ENCODE measurements at regions not wholly inside any gene's neighbourhood (a gene's known extent, or its start where the extent isn't known, plus 50 kb on each side); places are given as distances from the start of the nearest gene placed in this dataset.
"Not testable (repeated sequence)": the region's sequence is repeated elsewhere in the genome, so short reads cannot be mapped to it uniquely, and the experiment has no call there.

DNA sequence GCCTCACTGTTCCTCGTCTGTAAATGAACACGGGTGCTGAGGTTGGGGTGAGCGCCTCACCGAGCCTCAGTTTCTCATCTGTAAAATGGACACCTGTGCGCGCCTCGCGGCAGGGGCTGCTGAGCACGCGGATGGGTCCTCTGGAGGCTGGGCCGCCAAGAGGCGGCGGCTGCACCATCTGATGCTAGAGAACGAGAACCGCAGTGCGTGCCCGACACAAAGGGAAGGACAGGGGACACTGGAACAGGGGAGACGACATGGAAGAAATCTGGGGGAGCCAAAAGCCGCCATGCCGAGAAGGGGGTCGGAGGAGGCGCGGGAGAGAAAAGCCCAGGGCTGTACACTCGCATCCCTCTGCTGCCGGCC is 118.7 kb upstream of the ZNF516 start:
- Histone ChIP-seq H3K4me1 (ENCODE audit: control insufficient read depth, insufficient read depth, low read length, poor library complexity, severe bottlenecking) (no peaks in the 10 kb centered on the region), H3K4me3 (ENCODE audit: insufficient read depth, low read depth, low read length, poor library complexity, severe bottlenecking) (no peak overlapping the region), H3K27me3 (replicated peaks; ENCODE audit: control insufficient read depth, insufficient read depth, low read length, poor library complexity, severe bottlenecking) (peaks cover 6% of the 10 kb centered on the region), H3K36me3 (ENCODE audit: control insufficient read depth, insufficient read depth, low read length) (no peaks in the 10 kb centered on the region), H3K27ac (ENCODE audit: insufficient read depth, low read length, poor library complexity, severe bottlenecking) (no peak overlapping the region), H3K9me3 (ENCODE audit: control insufficient read depth, low read length) (no peaks in the 10 kb centered on the region)
- DNase-seq = no peak

DNA sequence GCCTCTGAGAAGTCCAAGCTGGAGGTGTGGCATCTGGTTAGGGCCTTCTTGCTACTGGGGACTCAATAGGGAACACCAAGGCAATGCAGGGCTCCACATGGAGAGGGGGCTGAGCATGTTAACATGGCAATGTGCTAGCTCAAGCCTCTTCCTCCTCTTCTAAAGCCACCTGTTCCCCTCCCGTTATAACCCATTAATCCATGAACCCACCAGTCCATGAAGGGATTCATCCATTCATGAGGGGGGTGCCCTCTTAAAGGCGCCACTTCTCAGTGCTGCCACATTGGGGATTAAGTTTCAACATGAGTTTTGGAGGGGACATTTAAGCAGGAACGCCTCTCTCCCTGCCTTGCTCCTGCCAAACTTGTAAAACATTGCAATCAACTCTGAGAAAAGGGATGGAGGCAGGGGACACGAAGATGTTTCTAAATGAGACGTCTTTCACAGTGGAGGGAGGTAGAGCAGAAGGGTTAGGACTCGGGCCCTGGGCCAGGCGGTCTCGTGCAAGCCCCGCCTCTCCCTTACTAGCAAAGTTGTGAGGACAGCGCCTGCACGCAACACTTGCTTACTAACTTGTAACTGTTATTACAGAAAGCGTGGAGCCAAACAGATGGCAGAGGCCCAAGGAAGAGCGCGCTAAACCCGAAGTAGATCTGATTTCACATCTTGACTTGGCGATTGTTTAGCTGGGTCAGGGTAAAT is 118.2 kb upstream of the ZNF516 start:
- no peak for DNase-seq
- H3K4me1 ChIP-seq (ENCODE audit: control insufficient read depth, insufficient read depth, low read length, poor library complexity, severe bottlenecking) = no peaks in the 10 kb centered on the region
- H3K36me3 ChIP-seq (ENCODE audit: control insufficient read depth, insufficient read depth, low read length) = no peaks in the 10 kb centered on the region
- no peak overlapping the region for H3K4me3 ChIP-seq (ENCODE audit: insufficient read depth, low read depth, low read length, poor library complexity, severe bottlenecking)
- H3K27ac ChIP-seq (ENCODE audit: insufficient read depth, low read length, poor library complexity, severe bottlenecking) = no peak overlapping the region
- no peaks in the 10 kb centered on the region for H3K9me3 ChIP-seq (ENCODE audit: control insufficient read depth, low read length)
- H3K27me3 ChIP-seq (replicated peaks; ENCODE audit: control insufficient read depth, insufficient read depth, low read length, poor library complexity, severe bottlenecking) = peaks cover 4% of the 10 kb centered on the region

- not testable (repeated sequence) for H3K27me3 ChIP-seq (replicated peaks; ENCODE audit: control insufficient read depth, insufficient read depth, low read length, poor library complexity, severe bottlenecking); H3K36me3 ChIP-seq (ENCODE audit: control insufficient read depth, insufficient read depth, low read length); H3K4me3 ChIP-seq (ENCODE audit: insufficient read depth, low read depth, low read length, poor library complexity, severe bottlenecking); H3K4me1 ChIP-seq (ENCODE audit: control insufficient read depth, insufficient read depth, low read length, poor library complexity, severe bottlenecking); DNase-seq; H3K27ac ChIP-seq (ENCODE audit: insufficient read depth, low read length, poor library complexity, severe bottlenecking); H3K9me3 ChIP-seq (ENCODE audit: control insufficient read depth, low read length)
These were observed 116.7 kb upstream of the ZNF516 start for GRCh38 chr18:76611750-76612045.

GRCh38 chr18:76610933-76611749 is 116.1 kb upstream of the ZNF516 start:
- DNase-seq = no peak
- no peaks in the 10 kb centered on the region for H3K36me3 ChIP-seq (ENCODE audit: control insufficient read depth, insufficient read depth, low read length)
- no peaks in the 10 kb centered on the region for H3K9me3 ChIP-seq (ENCODE audit: control insufficient read depth, low read length)
- no peak overlapping the region for H3K4me3 ChIP-seq (ENCODE audit: insufficient read depth, low read depth, low read length, poor library complexity, severe bottlenecking)
- no peak overlapping the region for H3K27ac ChIP-seq (ENCODE audit: insufficient read depth, low read length, poor library complexity, severe bottlenecking)
- no peaks in the 10 kb centered on the region for H3K27me3 ChIP-seq (replicated peaks; ENCODE audit: control insufficient read depth, insufficient read depth, low read length, poor library complexity, severe bottlenecking)
- H3K4me1 ChIP-seq (ENCODE audit: control insufficient read depth, insufficient read depth, low read length, poor library complexity, severe bottlenecking) = no peaks in the 10 kb centered on the region

DNA sequence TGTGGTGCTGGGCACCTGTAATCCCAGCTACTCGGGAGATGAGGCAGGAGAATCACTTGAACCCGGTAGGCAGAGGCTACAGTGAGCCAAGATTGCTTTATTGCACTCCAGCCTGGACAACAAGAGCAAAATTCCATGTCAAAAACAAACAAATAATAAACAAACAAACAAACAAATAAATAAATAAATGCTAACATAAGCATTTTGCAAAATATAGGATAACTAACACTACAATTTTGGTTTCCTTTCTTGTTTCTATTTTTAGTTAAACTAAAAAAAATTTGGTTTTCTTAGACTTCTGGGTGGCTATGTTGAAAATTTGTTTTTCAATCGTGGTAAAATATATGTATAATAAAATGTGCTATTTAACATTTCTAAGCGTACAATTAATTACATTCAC is 115.0 kb upstream of the ZNF516 start:
- H3K4me1 ChIP-seq (ENCODE audit: control insufficient read depth, insufficient read depth, low read length, poor library complexity, severe bottlenecking) = no peaks in the 10 kb centered on the region
- no peak overlapping the region for H3K4me3 ChIP-seq (ENCODE audit: insufficient read depth, low read depth, low read length, poor library complexity, severe bottlenecking)
- no peaks in the 10 kb centered on the region for H3K36me3 ChIP-seq (ENCODE audit: control insufficient read depth, insufficient read depth, low read length)
- no peak for DNase-seq
- H3K9me3 ChIP-seq (ENCODE audit: control insufficient read depth, low read length) = no peaks in the 10 kb centered on the region
- no peak overlapping the region for H3K27ac ChIP-seq (ENCODE audit: insufficient read depth, low read length, poor library complexity, severe bottlenecking)
- no peaks in the 10 kb centered on the region for H3K27me3 ChIP-seq (replicated peaks; ENCODE audit: control insufficient read depth, insufficient read depth, low read length, poor library complexity, severe bottlenecking)

GRCh38 chr18:76605341-76605929 is 110.4 kb upstream of the ZNF516 start:
- Histone ChIP-seq H3K27me3 (replicated peaks; ENCODE audit: control insufficient read depth, insufficient read depth, low read length, poor library complexity, severe bottlenecking) (no peaks in the 10 kb centered on the region), H3K27ac (ENCODE audit: insufficient read depth, low read length, poor library complexity, severe bottlenecking) (no peak overlapping the region), H3K4me3 (ENCODE audit: insufficient read depth, low read depth, low read length, poor library complexity, severe bottlenecking) (no peak overlapping the region), H3K4me1 (ENCODE audit: control insufficient read depth, insufficient read depth, low read length, poor library complexity, severe bottlenecking) (no peaks in the 10 kb centered on the region), H3K9me3 (ENCODE audit: control insufficient read depth, low read length) (no peaks in the 10 kb centered on the region), H3K36me3 (ENCODE audit: control insufficient read depth, insufficient read depth, low read length) (no peaks in the 10 kb centered on the region)
- DNase-seq = no peak

DNA sequence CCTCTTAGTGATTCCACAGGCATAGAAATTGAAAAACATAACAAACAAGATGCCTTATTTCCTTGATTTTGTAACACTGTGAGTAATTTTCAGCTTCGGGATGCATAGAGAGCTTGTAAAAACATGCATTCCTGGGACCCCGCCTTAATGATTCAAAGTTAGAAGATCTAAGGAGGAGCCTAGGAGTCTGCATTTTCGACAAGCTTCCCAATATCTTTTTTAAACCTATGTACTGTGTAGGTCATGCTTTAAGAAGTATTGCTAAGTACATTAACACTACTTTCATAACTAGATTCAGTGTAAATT is 109.8 kb upstream of the ZNF516 start:
- Histone ChIP-seq H3K36me3 (ENCODE audit: control insufficient read depth, insufficient read depth, low read length) (no peaks in the 10 kb centered on the region), H3K27ac (ENCODE audit: insufficient read depth, low read length, poor library complexity, severe bottlenecking) (no peak overlapping the region), H3K4me3 (ENCODE audit: insufficient read depth, low read depth, low read length, poor library complexity, severe bottlenecking) (no peak overlapping the region), H3K9me3 (ENCODE audit: control insufficient read depth, low read length) (no peaks in the 10 kb centered on the region), H3K27me3 (replicated peaks; ENCODE audit: control insufficient read depth, insufficient read depth, low read length, poor library complexity, severe bottlenecking) (no peaks in the 10 kb centered on the region), H3K4me1 (ENCODE audit: control insufficient read depth, insufficient read depth, low read length, poor library complexity, severe bottlenecking) (no peaks in the 10 kb centered on the region)
- no peak for DNase-seq

- no peak overlapping the region for H3K4me3 ChIP-seq (ENCODE audit: insufficient read depth, low read depth, low read length, poor library complexity, severe bottlenecking)
- no peaks in the 10 kb centered on the region for H3K27me3 ChIP-seq (replicated peaks; ENCODE audit: control insufficient read depth, insufficient read depth, low read length, poor library complexity, severe bottlenecking)
- H3K4me1 ChIP-seq (ENCODE audit: control insufficient read depth, insufficient read depth, low read length, poor library complexity, severe bottlenecking) = no peaks in the 10 kb centered on the region
- DNase-seq = no peak
- no peak overlapping the region for H3K27ac ChIP-seq (ENCODE audit: insufficient read depth, low read length, poor library complexity, severe bottlenecking)
- no peaks in the 10 kb centered on the region for H3K9me3 ChIP-seq (ENCODE audit: control insufficient read depth, low read length)
- no peaks in the 10 kb centered on the region for H3K36me3 ChIP-seq (ENCODE audit: control insufficient read depth, insufficient read depth, low read length)
These were observed 109.3 kb upstream of the ZNF516 start for GRCh38 chr18:76604108-76604934.

GRCh38 chr18:76602191-76602590 is 107.1 kb upstream of the ZNF516 start:
- no peaks in the 10 kb centered on the region for H3K36me3 ChIP-seq (ENCODE audit: control insufficient read depth, insufficient read depth, low read length)
- no peak overlapping the region for H3K4me3 ChIP-seq (ENCODE audit: insufficient read depth, low read depth, low read length, poor library complexity, severe bottlenecking)
- no peak for DNase-seq
- no peaks in the 10 kb centered on the region for H3K9me3 ChIP-seq (ENCODE audit: control insufficient read depth, low read length)
- no peaks in the 10 kb centered on the region for H3K27me3 ChIP-seq (replicated peaks; ENCODE audit: control insufficient read depth, insufficient read depth, low read length, poor library complexity, severe bottlenecking)
- H3K4me1 ChIP-seq (ENCODE audit: control insufficient read depth, insufficient read depth, low read length, poor library complexity, severe bottlenecking) = no peaks in the 10 kb centered on the region
- no peak overlapping the region for H3K27ac ChIP-seq (ENCODE audit: insufficient read depth, low read length, poor library complexity, severe bottlenecking)

- DNase-seq; H3K9me3 ChIP-seq (ENCODE audit: control insufficient read depth, low read length); H3K36me3 ChIP-seq (ENCODE audit: control insufficient read depth, insufficient read depth, low read length); H3K4me1 ChIP-seq (ENCODE audit: control insufficient read depth, insufficient read depth, low read length, poor library complexity, severe bottlenecking); H3K27ac ChIP-seq (ENCODE audit: insufficient read depth, low read length, poor library complexity, severe bottlenecking); H3K4me3 ChIP-seq (ENCODE audit: insufficient read depth, low read depth, low read length, poor library complexity, severe bottlenecking); H3K27me3 ChIP-seq (replicated peaks; ENCODE audit: control insufficient read depth, insufficient read depth, low read length, poor library complexity, severe bottlenecking): not testable (repeated sequence)
These were observed 105.0 kb upstream of the ZNF516 start for GRCh38 chr18:76600076-76600475.
